HepG2 (cell line): ENCODE measurements at regions not wholly inside any gene's neighbourhood (a gene's known extent, or its start where the extent isn't known, plus 50 kb on each side); places are given as distances from the start of the nearest gene placed in this dataset.

ENCODE experiments used
- ATAC-seq: fragments of 200-7000 bp; cut with Tn5 transposase; 3 replicates; pipeline ENCODE4 v1.9.1; 2020; ENCODE audit warnings: mild to moderate bottlenecking, moderate library complexity
- BruUV-seq: library from RNA; stranded (reverse); fragments of 400-500 nt; replicated peaks from 2 replicates; lab custom pipeline; 2021; lab: Mats Ljungman, UMichigan
- CTCF ChIA-PET: fragments of 300-600 bp; formaldehyde crosslinking; extraction: SDS; loops from one replicate; lab custom pipeline; 2021; ENCODE audit warnings: low total read pairs, inconsistent platforms, low intra/inter-chr PET ratio; lab: Yijun Ruan, JAX
- POLR2A ChIA-PET: fragments of 350-600 bp; sonication (Branson Sonifier 250); formaldehyde crosslinking; loops from one replicate; lab custom pipeline; 2020; ENCODE audit warnings: antibody characterized with exemption, inconsistent platforms; lab: Yijun Ruan, JAX
- DNase-seq: peaks from one replicate; pipeline ENCODE4 v3.0.0-alpha.2; 2015; ENCODE audit warnings: low spot score
- FAIRE-seq: peaks from 3 replicates; lab custom pipeline; 2011; peaks lifted over from hg19 to GRCh38; lab: Jason Lieb, UNC
- H2AFZ ChIP-seq: one replicate; pipeline ENCODE4 v1.6.1; 2011; ENCODE audit warnings: low read length, inconsistent platforms
- H3K27ac ChIP-seq: fragments of 300-600 bp; 3 replicates; pipeline ENCODE4 v1.8.0; 2011; ENCODE audit warnings: mixed run types, mild to moderate bottlenecking, mixed read lengths, low read length, inconsistent platforms; ENCODE audit not compliant: insufficient read depth; ENCODE audit errors: extremely low read length
- H3K27me3 ChIP-seq, 2 experiments: fragments of 200-600 bp in 1 of 2; 2 replicates in 1 of 2; 3 replicates in 1 of 2; pipeline versions ENCODE4 v1.6.0 to v1.8.0; 2011; ENCODE audit warnings: low read length in 2 of 2, mild to moderate bottlenecking in 2 of 2, moderate library complexity in 2 of 2, inconsistent platforms in 1 of 2; ENCODE audit not compliant: insufficient read depth in 2 of 2, control insufficient read depth in 1 of 2
- H3K36me3 ChIP-seq, 2 experiments: fragments of 200-600 bp in 1 of 2; replicated peaks in 1 of 2; 2 replicates in 1 of 2; 3 replicates in 1 of 2; pipeline versions ENCODE4 v1.5.1 to v1.8.0; 2011; ENCODE audit warnings: low read length in 2 of 2, inconsistent platforms in 1 of 2; ENCODE audit not compliant: insufficient read depth in 2 of 2, control insufficient read depth in 1 of 2
- H3K4me1 ChIP-seq: 2 replicates; pipeline ENCODE4 v1.5.1; 2012; ENCODE audit warnings: low read length, inconsistent platforms; ENCODE audit not compliant: insufficient read depth
- H3K4me2 ChIP-seq: 2 replicates; pipeline ENCODE4 v1.6.0; 2011; ENCODE audit warnings: low read depth, low read length, inconsistent platforms
- H3K4me3 ChIP-seq, 3 experiments: fragments of 200-600 bp in 1 of 3; sonication (generic), shearing (Covaris generic) in 1 of 3; replicated peaks in 1 of 3; 2 replicates each; pipeline ENCODE4 v1.5.1; 2011 to 2016; ENCODE audit warnings: low read length in 3 of 3, inconsistent platforms in 2 of 3, low read depth in 2 of 3, mild to moderate bottlenecking in 2 of 3, control low read depth in 1 of 3, mixed read lengths in 1 of 3; ENCODE audit not compliant: insufficient read depth in 1 of 3
- H3K79me2 ChIP-seq: one replicate; pipeline ENCODE4 v1.6.1; 2011; ENCODE audit warnings: low read length, inconsistent platforms; ENCODE audit not compliant: insufficient read depth
- H3K9ac ChIP-seq: 2 replicates; pipeline ENCODE4 v1.6.0; 2011; ENCODE audit warnings: mild to moderate bottlenecking, low read depth, low read length, inconsistent platforms; ENCODE audit not compliant: insufficient read depth
- H3K9me3 ChIP-seq: 2 replicates; pipeline ENCODE4 v1.5.1; 2012; ENCODE audit warnings: mild to moderate bottlenecking, low read length
- H4K20me1 ChIP-seq: 2 replicates; pipeline ENCODE4 v1.6.0; 2011; ENCODE audit warnings: inconsistent platforms, mild to moderate bottlenecking, low read length, moderate library complexity; ENCODE audit not compliant: insufficient read depth
- CREB3 ChIP-seq: sonication (generic); formaldehyde crosslinking; IDR thresholded peaks from 2 replicates; pipeline ENCODE4 v1.5.0; 2020; ENCODE audit warnings: missing genetic modification reagents
- IKZF1 ChIP-seq: fragments of 450-650 bp; IDR thresholded peaks from 2 replicates; pipeline ENCODE4 v1.7.1; 2016
- ISX ChIP-seq: sonication (generic); formaldehyde crosslinking; conservative IDR thresholded peaks from 2 replicates; pipeline ENCODE4 v1.5.0; 2020; ENCODE audit warnings: missing genetic modification reagents
- RARG ChIP-seq: sonication (generic); formaldehyde crosslinking; IDR thresholded peaks from 2 replicates; pipeline ENCODE4 v1.4.0; 2020; ENCODE audit warnings: low read depth, mild to moderate bottlenecking, missing genetic modification reagents
- RXRB ChIP-seq: IDR thresholded peaks from 2 replicates; pipeline ENCODE4 v1.6.1; 2016; ENCODE audit warnings: borderline replicate concordance, missing genetic modification reagents, missing compliant biosample characterization
- STAG1 ChIP-seq: sonication (generic); formaldehyde crosslinking; IDR thresholded peaks from 2 replicates; pipeline ENCODE4 v1.4.0; 2020; ENCODE audit warnings: missing genetic modification reagents
- THAP9 ChIP-seq: sonication (generic); formaldehyde crosslinking; IDR thresholded peaks from 2 replicates; pipeline ENCODE4; 2020; ENCODE audit warnings: missing genetic modification reagents, mild to moderate bottlenecking, borderline replicate concordance
- THRA ChIP-seq: sonication (generic); formaldehyde crosslinking; IDR thresholded peaks from 2 replicates; pipeline ENCODE4 v1.4.0; 2020; ENCODE audit warnings: missing genetic modification reagents, borderline replicate concordance
- ZNF24 ChIP-seq: fragments of 450-650 bp; IDR thresholded peaks from 2 replicates; pipeline ENCODE4 v1.6.1; 2017; ENCODE audit warnings: antibody characterized with exemption, mild to moderate bottlenecking
- ZNF430 ChIP-seq: sonication (generic); formaldehyde crosslinking; IDR thresholded peaks from 2 replicates; pipeline ENCODE4 v1.9.0; 2021; ENCODE audit warnings: mild to moderate bottlenecking, missing genetic modification reagents
- ZNF562 ChIP-seq: sonication (generic); formaldehyde crosslinking; IDR thresholded peaks from 2 replicates; pipeline ENCODE4 v1.8.0; 2022; ENCODE audit warnings: missing genetic modification reagents, borderline replicate concordance
- ZNF598 ChIP-seq: sonication (generic); formaldehyde crosslinking; IDR thresholded peaks from 2 replicates; pipeline ENCODE4 v1.5.1; 2020; ENCODE audit warnings: mild to moderate bottlenecking, missing genetic modification reagents, borderline replicate concordance
- ZNF7 ChIP-seq: IDR thresholded peaks from 2 replicates; pipeline ENCODE4 v1.6.1; 2016; ENCODE audit warnings: missing biosample characterization, missing genetic modification reagents
- WGBS: methylation state at CpG from one replicate; pipeline ENCODE4 v1.1.6; 2017; ENCODE audit warnings: low lambda C conversion rate; 5-methylcytosine and 5-hydroxymethylcytosine counted together
- in situ Hi-C: cut with HindIII; loops from 2 replicates; pipeline ENCODE4 v1.10.0; 2017; ENCODE audit warnings: low pct_unique_long_range_greater_than_20kb; ENCODE audit not compliant: extremely low pct_ligation_motif_present
- intact Hi-C: fragments of 100-400 bp; cut with micrococcal nuclease; formaldehyde crosslinking; loops from one replicate; pipeline ENCODE4 v1.10.0; 2022; ENCODE audit not compliant: unreplicated experiment

GRCh38 chr18:60552948-60553347 is 180.4 kb upstream of the MC4R start:
- ATAC-seq = no peak
- in situ Hi-C loops = no loop called here

GRCh38 chr18:60554967-60555366 is 182.4 kb upstream of the MC4R start:
- no peak for TF ChIP-seq THAP9
- TF ChIP-seq RARG (CRISPR knock-in tag) = no peak
- TF ChIP-seq ISX (CRISPR knock-in tag) = no peak
- TF ChIP-seq ZNF24 = no peak
- TF ChIP-seq ZNF430 (CRISPR knock-in tag) = no peak
- no peak for TF ChIP-seq ZNF7 (CRISPR knock-in tag)
- TF ChIP-seq IKZF1 = no peak
- no peak for TF ChIP-seq CREB3 (CRISPR knock-in tag)
- Histone ChIP-seq H3K4me1 (no peaks in the 10 kb centered on the region), H3K79me2 (no peaks in the 10 kb centered on the region), H3K9ac (no peak overlapping the region), H3K4me2 (no peak overlapping the region), H2AFZ (no peak overlapping the region), H3K4me3 (no peak overlapping the region), H3K27me3 (no peaks in the 10 kb centered on the region), H3K27ac (no peak overlapping the region), H3K9me3 (no peaks in the 10 kb centered on the region), H3K36me3 (no peaks in the 10 kb centered on the region), H4K20me1 (no peaks in the 10 kb centered on the region)
- in situ Hi-C loops (no loop called here), intact Hi-C loops (no loop called here)
- WGBS = no CpG with 5 or more reads among the region's 3 CpGs
- ChIA-PET POLR2A (no interaction called here), CTCF (no interaction called here)
- no TSS peak for BruUV-seq
- no peak for FAIRE-seq
- no peak for DNase-seq
- ATAC-seq = no peak

More at GRCh38 chr18:60552948-60553347, 180.4 kb upstream of the MC4R start:
- POLR2A ChIA-PET = no interaction called here
- CTCF ChIA-PET = no interaction called here
- H3K79me2 ChIP-seq = no peaks in the 10 kb centered on the region
- DNase-seq = no peak
- no peak overlapping the region for H2AFZ ChIP-seq
- no peak overlapping the region for H3K27ac ChIP-seq
- intact Hi-C loops = no loop called here
- no peaks in the 10 kb centered on the region for H3K9me3 ChIP-seq
- FAIRE-seq = no peak
- 0% methylated on average over 3 of the region's 8 CpGs for WGBS
- no peak for TF ChIP-seq STAG1
- no peak for TF ChIP-seq RXRB (CRISPR knock-in tag)
- no peak for TF ChIP-seq ZNF562 (CRISPR knock-in tag)
- TF ChIP-seq THRA (CRISPR knock-in tag) = no peak
- no peak for TF ChIP-seq ZNF598 (CRISPR knock-in tag)
- TF ChIP-seq, all 625 proteins: peak for 0
- no peaks in the 10 kb centered on the region for H3K27me3 ChIP-seq
- H3K9ac ChIP-seq = no peak overlapping the region
- no peak overlapping the region for H3K4me3 ChIP-seq
- no peaks in the 10 kb centered on the region for H3K4me1 ChIP-seq
- BruUV-seq = no TSS peak
- H3K4me2 ChIP-seq = no peak overlapping the region
- no peaks in the 10 kb centered on the region for H4K20me1 ChIP-seq
- H3K36me3 ChIP-seq = no peaks in the 10 kb centered on the region
